HS-27A (cell line): ENCODE measurements at regions not wholly inside any gene's neighbourhood (a gene's known extent, or its start where the extent isn't known, plus 50 kb on each side); places are given as distances from the start of the nearest gene placed in this dataset.

Experiments
- DNase-seq: peaks from one replicate; pipeline ENCODE4 v3.0.0-alpha.2; 2012; ENCODE audit warnings: low read depth, missing footprints

DNA sequence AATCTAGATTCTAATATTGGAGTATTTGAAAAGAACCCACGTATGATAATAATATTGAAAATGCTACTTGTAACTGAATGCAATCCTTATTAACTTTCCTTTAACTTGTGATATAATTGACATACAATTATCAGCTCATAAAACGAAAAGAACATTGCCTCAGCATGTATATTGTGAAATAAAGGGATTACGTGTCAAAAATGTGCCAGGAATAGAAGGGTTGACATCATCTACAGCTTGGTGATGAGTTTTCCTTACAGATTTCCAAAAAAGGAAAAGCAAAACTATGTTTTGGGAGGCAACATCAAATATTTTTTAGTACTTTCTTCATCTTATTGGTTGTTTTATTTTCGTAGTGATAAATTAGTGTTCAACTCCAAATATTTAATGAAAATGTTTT is 266.0 kb upstream of the PTGER4 start:
- DNase-seq: no peak

DNA sequence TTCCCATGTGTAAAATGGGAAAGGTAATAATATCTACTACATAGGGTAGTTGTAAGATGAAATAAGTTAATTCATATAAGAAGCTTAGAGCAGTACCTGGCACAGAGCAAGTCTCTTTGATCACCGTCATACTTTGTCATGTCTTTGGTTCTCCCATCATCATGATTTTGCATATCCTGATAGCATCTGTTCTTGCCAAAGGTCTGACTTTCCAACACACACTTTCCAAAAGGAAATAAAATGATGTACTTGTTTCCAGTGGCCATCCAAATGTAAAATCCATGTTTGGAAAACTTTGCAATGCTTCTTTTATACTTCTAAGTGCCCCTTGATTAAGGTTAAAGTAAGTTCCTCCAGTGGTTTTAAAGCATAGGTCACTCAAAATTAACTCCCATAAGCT is 266.9 kb upstream of the PTGER4 start:
- no peak for DNase-seq

DNA sequence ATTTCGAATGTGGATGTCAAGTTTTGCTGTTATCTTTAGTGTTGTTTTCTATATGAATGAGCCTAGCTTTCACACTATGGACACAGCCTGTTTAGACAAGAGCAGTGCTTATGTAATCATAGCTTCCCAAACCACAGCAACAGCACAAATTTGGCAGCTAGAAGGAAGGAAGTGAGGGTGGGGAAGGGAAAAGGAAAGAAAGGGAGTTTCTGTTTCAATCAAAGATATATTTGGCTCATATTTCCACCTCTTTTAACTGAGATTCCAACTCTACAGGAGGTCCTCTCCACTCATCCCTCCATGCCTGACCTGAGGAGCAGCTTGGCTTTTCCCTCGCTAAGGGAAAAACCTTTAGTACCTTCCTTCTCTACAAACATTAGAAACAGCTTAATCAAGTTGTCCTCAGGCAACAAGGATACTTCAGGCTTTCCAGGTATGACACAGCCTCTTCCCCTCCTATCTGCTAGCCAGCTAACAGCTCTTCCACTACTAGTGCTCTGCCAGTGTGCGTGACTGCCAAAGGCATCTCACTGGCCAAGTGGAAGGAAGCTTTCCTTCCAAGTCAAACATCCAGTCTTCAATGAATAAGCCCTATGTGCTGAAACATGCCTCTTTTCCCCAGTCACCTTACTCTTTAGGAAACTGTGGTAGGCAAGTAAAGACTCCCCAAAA is 268.6 kb upstream of the PTGER4 start:
- no peak for DNase-seq

DNA sequence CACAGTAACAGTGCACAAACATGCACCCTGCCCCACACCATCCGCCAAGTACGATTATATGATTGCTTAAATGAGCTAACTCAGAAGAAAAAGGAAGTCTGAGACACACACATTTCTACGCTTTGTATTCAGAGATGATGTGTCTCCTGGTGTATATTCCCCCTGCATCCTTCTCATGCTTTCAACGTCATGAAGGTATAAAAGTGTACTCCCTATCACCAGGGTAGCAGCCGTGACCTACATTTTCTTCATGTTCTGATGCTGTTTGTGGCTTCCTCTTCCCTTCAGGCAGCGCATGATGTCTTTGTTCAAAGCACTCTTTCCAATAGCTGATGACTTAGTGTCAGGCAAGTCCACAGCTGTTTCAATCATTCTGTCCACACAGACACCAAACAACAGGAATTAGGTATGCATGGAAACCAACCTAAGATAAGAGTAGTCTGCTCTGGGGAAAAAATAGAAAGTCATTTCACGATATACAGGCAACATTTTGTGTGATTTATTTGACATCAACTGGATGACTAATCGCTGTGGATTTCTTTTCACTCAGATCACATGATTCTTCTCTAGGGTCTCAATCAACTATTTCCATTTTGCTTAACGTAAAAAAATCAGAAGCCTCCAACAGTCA is 269.4 kb upstream of the PTGER4 start:
- DNase-seq: peak; percentile 72

DNA sequence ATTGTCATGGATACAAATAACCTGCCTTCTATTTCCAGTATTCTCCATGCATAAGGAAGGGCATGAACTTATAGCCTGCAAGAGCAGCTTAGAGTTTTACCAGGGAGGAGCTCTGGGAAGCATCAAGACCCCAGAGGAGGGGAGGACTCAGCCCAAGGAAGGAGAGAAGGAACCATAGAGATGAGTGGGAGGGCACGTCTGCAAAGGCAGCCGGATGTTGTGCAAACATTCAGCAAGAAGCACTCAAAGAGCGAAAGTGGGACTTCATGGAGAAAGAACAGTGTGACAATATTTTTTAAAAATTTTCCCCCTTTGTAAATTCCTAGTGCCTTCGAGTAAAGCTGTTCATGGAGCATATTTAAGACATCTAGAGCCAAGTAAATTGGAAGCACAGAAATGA is 270.1 kb upstream of the PTGER4 start:
- DNase-seq: no peak

DNA sequence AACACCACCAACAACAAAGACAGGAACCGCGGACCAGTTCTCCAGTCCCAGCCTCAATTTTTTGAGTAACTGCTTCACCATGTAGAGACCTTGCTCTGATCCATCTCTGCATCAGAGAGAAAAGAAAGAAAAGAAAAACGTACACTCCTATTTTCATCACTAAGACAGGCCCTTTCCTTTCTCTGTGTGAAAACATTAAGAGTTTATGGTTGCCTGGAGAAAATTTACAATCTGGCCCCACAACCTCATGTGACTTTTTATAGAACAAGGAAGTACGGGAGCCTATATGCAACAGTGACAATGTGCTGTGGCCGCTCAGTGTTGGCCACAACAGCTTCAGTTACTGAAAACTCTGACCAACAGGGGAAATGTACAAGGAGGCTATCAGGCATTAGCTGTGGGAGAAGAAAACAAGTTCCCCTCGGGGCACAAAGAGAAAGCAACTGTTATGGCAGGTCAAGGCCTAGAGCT is 272.9 kb upstream of the PTGER4 start:
- DNase-seq: no peak

DNA sequence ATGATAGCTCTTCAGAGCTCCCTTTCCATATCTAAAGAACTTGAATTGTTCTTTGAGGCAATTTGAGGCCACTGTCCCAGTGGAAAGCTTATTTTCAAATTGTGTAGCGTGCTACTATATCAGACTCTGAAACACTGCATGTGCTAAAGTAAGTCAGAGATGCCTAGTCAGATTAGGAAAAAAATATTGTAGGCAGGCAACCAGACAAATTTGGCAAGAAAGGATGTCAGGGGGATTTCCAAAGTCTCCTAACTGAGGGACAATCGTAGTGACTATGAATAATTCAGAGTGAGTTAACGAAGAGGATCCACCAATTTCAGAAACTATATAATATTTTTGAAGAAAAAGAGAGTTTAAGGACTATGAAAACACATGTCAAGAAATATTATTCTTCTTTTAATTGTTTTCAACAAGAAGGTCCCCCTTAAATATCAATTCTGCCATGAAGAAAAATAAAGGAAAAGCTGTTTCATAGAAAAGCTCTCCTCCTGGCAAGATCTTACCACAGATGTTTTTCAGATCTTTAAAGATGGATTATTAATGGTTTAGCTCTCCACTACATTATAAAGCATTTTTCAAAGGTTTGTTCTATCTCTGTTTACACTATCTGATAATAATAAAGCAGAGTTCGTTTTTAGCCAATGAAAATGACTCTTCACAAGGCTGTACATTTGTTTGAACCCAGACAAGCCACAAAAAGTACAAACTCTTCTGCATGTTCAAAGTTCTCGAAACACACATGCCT is 273.5 kb upstream of the PTGER4 start:
- DNase-seq: no peak

DNA sequence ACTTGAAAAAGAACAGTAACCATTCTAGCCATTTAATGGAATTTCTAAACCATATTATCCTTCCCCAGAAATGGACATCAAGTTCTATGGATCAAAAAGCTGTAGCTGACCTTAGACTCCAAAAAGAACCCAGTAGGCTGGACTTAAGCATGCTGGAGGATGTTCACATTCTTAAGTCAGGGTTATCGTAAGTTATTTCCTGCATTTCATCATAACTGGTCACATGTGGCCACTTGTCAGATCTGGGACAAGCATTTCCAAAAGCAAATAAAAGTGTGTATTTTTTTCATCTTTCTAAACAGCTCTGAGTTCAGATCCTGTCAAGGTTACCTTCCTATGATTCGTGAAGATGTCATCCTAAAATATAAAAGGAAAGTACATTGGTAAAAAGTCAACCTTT is 274.5 kb upstream of the PTGER4 start:
- no peak for DNase-seq

DNA sequence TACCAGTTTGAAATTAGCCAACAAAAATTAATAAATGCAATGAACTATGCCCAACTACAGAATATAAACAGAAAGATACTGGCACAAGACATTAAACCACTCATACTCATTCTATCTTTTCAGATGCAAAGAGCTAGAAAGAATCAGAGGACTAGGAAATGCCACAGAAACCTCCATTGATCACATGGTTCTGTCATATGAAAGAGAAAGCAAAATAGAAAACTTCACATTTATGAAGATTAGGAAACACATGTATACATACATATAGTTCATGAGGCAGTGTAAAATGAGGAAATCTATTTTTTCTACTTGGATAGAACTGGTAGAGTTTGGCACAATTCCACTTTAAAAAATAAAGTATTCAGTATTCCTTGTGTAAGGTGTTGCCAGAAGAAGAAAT is 275.1 kb upstream of the PTGER4 start:
- DNase-seq: no peak

DNA sequence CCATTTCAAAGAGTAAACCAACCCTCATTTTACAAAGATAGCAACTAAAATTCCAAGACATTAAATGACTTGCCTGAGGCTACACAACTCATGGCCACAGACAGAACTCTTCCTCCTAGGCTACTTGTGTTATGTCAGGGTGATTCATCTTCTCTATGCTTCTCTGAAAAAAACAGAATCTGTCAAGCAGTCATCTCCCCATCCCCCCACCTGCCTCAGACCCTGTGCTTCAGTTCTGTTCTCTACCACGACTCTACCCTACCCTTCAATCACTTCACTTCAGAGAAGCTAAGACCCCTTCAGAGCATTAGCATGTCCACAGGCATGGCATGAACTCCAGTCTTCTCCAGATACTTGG is 277.7 kb upstream of the PTGER4 start:
- no peak for DNase-seq

DNA sequence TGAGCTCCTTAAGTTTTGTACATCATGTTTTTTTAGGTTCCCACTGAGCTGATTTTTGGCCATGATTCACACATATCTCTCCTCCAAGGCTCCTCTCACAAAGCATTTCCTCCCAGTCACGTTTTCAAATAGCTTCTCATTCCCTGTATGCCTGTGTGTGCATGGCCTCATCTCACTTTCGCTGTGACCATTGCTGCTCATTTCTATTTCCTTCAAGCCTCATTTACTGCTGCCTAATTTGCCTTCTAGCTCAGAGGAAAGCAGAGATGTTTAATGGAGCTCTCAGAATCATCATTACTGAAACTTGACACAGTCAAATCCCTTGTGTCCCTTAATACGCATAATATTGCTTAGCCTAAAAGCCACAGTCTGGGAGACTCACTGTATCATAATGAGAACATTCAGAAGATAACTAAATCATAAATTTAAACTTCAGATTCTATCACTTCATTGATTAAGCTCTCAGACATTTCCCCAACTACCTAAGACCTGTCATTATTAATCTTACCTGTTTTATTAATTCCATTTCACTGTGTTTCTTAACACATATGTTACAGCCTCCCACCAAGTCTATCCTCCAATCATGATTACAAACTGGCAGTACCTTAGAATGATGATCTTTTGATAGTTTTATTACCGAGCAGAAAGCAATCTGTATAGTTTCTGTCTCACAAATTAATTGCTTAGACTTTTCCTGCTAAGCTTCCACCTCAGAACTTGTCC is 278.3 kb upstream of the PTGER4 start:
- no peak for DNase-seq

DNA sequence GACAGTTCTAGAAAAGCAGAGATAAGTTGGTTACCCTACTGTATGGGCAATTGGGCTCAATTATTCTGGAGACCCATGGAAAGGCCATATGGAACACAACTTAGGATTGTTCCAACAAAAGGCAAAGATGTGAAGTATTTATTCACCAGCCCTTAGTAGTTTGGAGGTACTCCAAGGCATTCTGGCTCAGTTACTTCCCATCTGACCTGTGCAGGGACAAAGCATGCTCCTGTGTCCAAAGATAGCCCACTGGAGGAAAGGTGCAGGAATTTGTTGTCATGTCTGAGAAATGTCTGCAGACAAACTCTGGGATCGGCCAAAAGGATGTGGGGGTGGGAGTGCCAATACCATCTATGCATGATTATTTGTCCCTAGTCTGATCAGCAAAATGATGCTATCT is 279.5 kb upstream of the PTGER4 start:
- no peak for DNase-seq

DNA sequence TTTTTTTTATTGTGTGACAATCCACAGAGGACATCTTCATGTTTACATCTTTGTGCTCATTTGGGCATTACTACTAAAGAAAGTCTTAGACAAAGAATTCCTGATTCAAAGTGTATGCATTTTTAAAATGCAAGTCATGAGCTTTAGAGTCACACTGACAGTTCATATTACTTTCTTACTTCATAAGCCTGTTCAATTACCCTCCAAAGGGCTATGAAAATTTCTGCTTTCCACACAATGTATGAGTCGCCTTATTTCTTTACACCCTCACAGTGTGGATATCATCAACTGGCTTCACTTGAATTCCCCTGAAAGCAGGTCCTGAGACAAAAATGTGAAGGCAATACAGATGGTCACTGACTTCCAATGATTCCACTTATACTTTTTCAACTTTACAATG is 280.4 kb upstream of the PTGER4 start:
- DNase-seq: no peak

DNA sequence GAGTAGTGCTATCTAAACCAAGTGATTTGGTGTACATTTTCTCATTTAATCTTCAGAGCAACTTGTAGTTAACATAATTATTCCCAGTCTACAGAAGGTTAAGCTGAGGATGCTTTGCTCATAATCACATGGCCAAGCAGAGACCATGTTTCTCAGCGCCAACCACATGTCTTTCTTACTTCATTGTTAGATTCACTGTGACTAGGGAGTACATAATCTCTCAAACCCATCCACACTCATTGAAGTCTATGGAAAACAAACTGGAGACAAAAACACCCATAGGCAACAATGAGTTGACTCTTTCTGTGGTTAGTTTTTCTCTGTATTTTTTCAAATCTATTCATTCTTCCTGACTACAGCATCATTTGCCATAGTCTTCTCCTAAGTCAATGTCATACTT is 281.7 kb upstream of the PTGER4 start:
- DNase-seq: no peak

DNA sequence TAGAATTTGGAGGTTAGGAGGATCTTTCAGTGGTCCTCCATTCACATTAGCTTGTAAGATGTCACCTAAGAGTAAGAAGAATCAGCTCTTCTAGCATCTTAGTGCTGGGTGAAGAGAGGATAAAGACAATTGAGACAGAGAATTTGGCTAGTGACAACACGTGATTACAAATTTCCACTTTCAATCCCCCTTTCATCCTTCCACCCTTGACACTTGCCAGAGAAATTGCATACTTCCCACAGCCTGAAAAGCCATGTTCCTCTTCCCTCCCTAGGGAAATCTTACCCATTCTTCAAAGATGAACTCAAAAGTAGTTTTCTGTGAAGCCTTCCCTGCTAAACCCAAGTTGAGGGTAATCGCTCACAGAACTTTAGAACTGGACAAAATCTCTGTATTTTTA is 282.6 kb upstream of the PTGER4 start:
- DNase-seq: no peak

DNA sequence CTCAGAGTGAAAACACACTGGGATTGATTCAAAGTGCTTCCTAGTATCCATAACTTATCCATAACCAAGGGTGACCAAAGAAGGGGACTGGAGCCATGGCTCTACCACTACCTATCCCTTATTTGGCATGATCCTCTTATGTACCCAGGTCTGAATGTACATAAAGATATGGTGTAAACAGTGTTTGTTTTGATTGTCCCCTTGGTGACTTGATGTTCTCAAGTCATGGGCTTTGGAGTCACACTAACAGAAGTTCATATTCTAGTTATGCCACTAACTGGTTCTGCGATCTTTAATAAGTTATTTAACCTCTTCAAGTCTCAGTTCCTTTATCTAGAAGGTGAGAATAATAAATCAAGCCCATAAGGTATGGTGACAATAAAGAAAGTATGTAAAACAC is 283.4 kb upstream of the PTGER4 start:
- DNase-seq: no peak

DNA sequence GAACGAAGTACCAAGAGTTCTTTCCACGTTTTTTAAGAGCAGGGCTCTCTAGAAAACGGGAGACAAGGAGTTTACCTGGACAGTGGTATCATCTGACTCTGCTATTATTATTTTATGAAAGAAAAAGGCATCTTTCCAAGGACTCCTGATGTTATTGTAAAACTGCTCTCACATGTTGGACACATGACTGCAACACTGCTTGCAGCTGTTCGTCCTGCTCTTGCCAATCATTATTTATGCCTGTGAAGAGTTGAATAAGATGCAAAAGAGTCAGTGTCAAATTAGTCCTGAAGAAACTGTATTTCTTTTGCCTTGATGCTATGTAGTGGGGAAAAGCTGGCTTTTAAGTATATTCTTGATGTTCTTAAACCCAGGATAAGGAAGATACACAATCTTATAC is 284.5 kb upstream of the PTGER4 start:
- DNase-seq: no peak

DNA sequence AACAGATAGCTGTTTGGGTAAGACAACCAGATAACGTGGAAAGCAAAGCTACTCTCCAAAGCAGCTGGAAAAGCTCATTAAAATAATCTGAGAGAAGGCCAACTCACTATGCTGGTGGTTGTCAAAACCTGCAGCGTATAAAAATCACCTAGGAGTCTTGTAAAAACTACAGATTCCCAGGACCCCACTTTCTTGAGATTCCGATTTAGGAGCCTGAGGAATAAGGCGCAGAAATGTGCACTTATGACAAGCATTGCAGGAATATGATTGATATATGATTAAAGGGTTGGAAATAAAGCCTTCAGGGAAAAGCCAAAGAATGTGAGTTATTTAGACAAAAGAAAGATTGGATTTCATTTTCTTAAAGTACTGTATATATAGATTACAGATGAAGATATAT is 285.0 kb upstream of the PTGER4 start:
- no peak for DNase-seq

DNA sequence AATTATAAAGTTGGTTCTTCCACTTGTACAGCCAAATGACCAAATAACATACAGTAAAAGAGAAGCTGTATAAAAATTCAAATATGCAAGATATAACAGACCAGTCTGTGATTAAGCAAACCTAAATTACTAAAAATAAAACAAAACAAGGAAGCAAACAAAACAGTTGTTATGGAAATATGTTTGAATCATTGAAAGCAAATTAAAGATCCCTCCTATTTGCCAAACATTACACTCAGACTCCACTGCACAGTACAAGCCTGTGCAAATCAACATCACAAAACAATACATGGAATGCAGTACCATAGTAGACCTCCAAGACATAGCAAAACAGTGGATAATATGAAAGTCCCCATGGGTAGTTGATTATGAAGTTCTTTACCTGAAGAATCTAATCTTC is 288.1 kb upstream of the PTGER4 start:
- no peak for DNase-seq

DNA sequence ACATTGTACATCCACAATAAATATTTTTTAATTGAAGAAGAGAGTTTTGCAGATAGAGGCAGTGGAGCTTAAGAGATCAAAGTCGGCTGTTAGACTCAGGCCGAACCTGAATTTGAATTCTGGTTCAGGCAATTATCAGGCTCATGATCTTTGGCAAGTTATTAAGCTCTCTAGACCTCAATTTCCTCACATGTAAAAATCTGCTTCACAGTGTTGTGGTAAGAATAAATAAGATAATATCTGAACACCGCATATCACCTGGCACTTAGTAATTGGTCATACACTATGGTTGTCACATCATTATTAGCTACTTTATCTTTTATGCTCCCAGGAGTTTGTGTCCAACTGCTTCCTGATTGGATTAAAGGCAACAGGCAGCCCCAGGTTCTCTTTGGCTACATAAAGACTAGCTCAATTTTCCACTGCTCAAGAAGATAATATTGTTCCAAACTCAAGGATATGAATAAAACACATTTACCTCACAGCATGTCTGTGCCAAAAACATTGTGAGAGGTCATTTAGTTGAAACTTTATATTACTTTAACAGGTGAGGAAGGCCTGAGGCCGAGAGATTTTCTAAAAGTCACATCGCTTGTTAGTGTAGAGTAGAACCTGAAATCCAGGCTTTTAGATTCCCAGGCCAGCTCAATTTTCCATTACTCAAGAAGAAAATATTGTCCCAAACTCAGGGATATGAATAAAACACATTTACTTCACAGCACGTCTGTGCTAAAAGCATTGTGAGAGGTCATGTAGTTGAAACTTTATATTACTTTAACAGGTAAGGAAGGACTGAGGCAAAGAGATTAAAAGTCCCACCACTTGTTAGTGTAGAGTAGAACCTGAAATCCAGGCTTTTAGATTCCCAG is 289.2 kb upstream of the PTGER4 start:
- DNase-seq: no peak

DNA sequence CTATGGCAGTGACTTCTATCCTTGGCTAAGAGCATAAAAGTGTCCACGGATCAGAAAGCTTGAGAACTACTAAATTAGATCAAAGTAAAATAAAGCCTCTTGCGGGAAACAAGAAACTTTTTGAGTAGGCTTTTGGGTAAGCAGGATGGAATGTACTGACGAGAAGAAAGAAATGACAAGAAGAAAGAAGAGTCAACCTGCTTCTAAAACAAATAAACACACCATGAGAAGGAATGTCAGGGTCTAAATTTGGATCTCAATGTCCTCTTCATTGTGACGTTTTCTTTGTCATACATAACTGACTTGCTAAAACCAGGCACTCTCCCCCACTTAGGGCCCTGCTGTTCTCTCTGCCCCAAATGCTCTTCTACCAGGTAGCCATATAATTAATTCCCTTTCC is 290.1 kb upstream of the PTGER4 start:
- DNase-seq: no peak

DNA sequence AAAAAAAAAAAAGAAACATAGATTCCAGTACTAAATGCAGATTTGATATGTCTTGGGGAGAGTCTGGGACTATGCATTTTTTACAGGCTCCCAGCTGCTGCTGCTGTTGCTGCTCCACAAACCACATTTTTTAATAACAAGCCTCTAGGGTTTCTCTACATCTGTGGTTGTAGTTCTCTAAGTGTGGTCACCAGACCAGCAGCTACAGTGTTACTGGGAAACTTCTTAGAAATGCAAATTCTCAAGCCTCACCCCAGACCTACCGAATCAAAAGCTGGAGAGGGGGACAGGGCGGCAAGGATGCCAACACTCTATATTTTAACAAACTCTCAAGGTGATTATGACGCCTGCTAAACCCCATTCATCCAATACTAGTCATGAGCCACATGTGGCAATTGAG is 293.4 kb upstream of the PTGER4 start:
- DNase-seq: no peak
